T-helper 17 cell (primary cell): ENCODE measurements at regions not wholly inside any gene's neighbourhood (a gene's known extent, or its start where the extent isn't known, plus 50 kb on each side); places are given as distances from the start of the nearest gene placed in this dataset.
A peak's percentile ranks its signal among the peaks of the same experiment; 100 is the strongest.

Experiments
- ATAC-seq: fragments of 150-1000 bp; cut with Tn5 transposase; 2 replicates; pipeline ENCODE4 v1.10.0; 2021; ENCODE audit warnings: mild to moderate bottlenecking, moderate library complexity
- DNase-seq, 3 donors: peaks; one replicate each; pipeline versions ENCODE4 v3.0.0 to v3.0.0-alpha.2; 2020 to 2021
- H3K9me3 ChIP-seq: one replicate; pipeline ENCODE4 v1.7.0; 2013; ENCODE audit warnings: low read length, mild to moderate bottlenecking; ENCODE audit not compliant: control insufficient read depth, poor library complexity, severe bottlenecking
- H3K27ac Mint-ChIP-seq: one replicate; pipeline ENCODE4 v1.8.0; 2022; ENCODE audit warnings: mild to moderate bottlenecking, moderate library complexity, mixed read lengths
- H3K27me3 Mint-ChIP-seq: one replicate; pipeline ENCODE4 v1.8.0; 2022; ENCODE audit warnings: mixed read lengths
- H3K36me3 Mint-ChIP-seq: one replicate; pipeline ENCODE4 v1.8.0; 2022; ENCODE audit warnings: low read depth, mixed read lengths
- H3K4me1 Mint-ChIP-seq: one replicate; pipeline ENCODE4 v1.8.0; 2022; ENCODE audit warnings: mild to moderate bottlenecking, mixed read lengths
- H3K4me3 Mint-ChIP-seq: one replicate; pipeline ENCODE4 v1.8.0; 2022; ENCODE audit warnings: mild to moderate bottlenecking, moderate library complexity, mixed read lengths

- Mint-ChIP-seq H3K4me1 (peaks cover 7% of the 10 kb centered on the region), H3K27me3 (peaks cover 37% of the 10 kb centered on the region), H3K36me3 (no peaks in the 10 kb centered on the region), H3K4me3 (no peak overlapping the region), H3K27ac (no peak overlapping the region)
- ATAC-seq (no peak), DNase-seq (no peak)
- no peaks in the 10 kb centered on the region for H3K9me3 ChIP-seq
Measured at GRCh38 chr4:146032234-146032860, 93.7 kb upstream of the ZNF827 start.

- peaks cover 7% of the 10 kb centered on the region for H3K4me1 Mint-ChIP-seq
- no peak overlapping the region for H3K4me3 Mint-ChIP-seq
- peaks cover 54% of the 10 kb centered on the region for H3K27me3 Mint-ChIP-seq
- H3K27ac Mint-ChIP-seq: no peak overlapping the region
- ATAC-seq: peak; percentile 62
- no peaks in the 10 kb centered on the region for H3K9me3 ChIP-seq
- DNase-seq: no peak
- H3K36me3 Mint-ChIP-seq: peaks cover 2% of the 10 kb centered on the region
Measured at GRCh38 chr4:146029939-146030710, 91.5 kb upstream of the ZNF827 start.

- ATAC-seq: no peak
- no peaks in the 10 kb centered on the region for H3K9me3 ChIP-seq
- DNase-seq: no peak
- Mint-ChIP-seq H3K4me1 (peaks cover 7% of the 10 kb centered on the region), H3K27me3 (peaks cover 54% of the 10 kb centered on the region), H3K4me3 (no peak overlapping the region), H3K36me3 (peaks cover 2% of the 10 kb centered on the region), H3K27ac (no peak overlapping the region)
Measured at GRCh38 chr4:146029147-146029546, 90.5 kb upstream of the ZNF827 start.

GRCh38 chr4:146027761-146028160, 89.1 kb upstream of the ZNF827 start:
- Mint-ChIP-seq H3K4me1 (peaks cover 9% of the 10 kb centered on the region), H3K4me3 (no peak overlapping the region)

GRCh38 chr4:146023334-146023967, 84.8 kb upstream of the ZNF827 start:
- Mint-ChIP-seq H3K27me3 (peaks cover 34% of the 10 kb centered on the region), H3K4me1 (peaks cover 2% of the 10 kb centered on the region), H3K36me3 (peaks cover 2% of the 10 kb centered on the region), H3K4me3 (no peak overlapping the region), H3K27ac (no peak overlapping the region)
- no peak for ATAC-seq
- no peaks in the 10 kb centered on the region for H3K9me3 ChIP-seq
- DNase-seq: no peak

More at GRCh38 chr4:146027761-146028160, 89.1 kb upstream of the ZNF827 start:
- no peak for DNase-seq
- no peaks in the 10 kb centered on the region for H3K9me3 ChIP-seq
- Mint-ChIP-seq H3K36me3 (peaks cover 2% of the 10 kb centered on the region), H3K27ac (no peak overlapping the region), H3K27me3 (peaks cover 53% of the 10 kb centered on the region)
- ATAC-seq: no peak

GRCh38 chr4:146022541-146022940, 83.9 kb upstream of the ZNF827 start:
- Mint-ChIP-seq H3K27ac (no peak overlapping the region), H3K36me3 (peaks cover 2% of the 10 kb centered on the region), H3K4me1 (peaks cover 2% of the 10 kb centered on the region), H3K27me3 (peaks cover 38% of the 10 kb centered on the region), H3K4me3 (no peak overlapping the region)
- no peak for DNase-seq
- no peak for ATAC-seq
- H3K9me3 ChIP-seq: no peaks in the 10 kb centered on the region

- no peak overlapping the region for H3K4me3 Mint-ChIP-seq
- H3K27ac Mint-ChIP-seq: no peak overlapping the region
- ATAC-seq (no peak), DNase-seq (no peak)
- H3K36me3 Mint-ChIP-seq: no peaks in the 10 kb centered on the region
- peaks cover 20% of the 10 kb centered on the region for H3K27me3 Mint-ChIP-seq
- H3K9me3 ChIP-seq: no peaks in the 10 kb centered on the region
- H3K4me1 Mint-ChIP-seq: peaks cover 2% of the 10 kb centered on the region
Measured at GRCh38 chr4:146018247-146018646, 79.6 kb upstream of the ZNF827 start.

GRCh38 chr4:146004730-146005129, 66.1 kb upstream of the ZNF827 start:
- Mint-ChIP-seq H3K36me3 (no peaks in the 10 kb centered on the region), H3K27ac (no peak overlapping the region), H3K4me1 (no peaks in the 10 kb centered on the region), H3K4me3 (no peak overlapping the region), H3K27me3 (no peaks in the 10 kb centered on the region)
- no peaks in the 10 kb centered on the region for H3K9me3 ChIP-seq
- DNase-seq (no peak), ATAC-seq (no peak)

GRCh38 chr4:145988628-145989027, 50.0 kb upstream of the ZNF827 start:
- H3K9me3 ChIP-seq: no peaks in the 10 kb centered on the region

More at GRCh38 chr4:145988628-145989027, 50.0 kb upstream of the ZNF827 start:
- DNase-seq (no peak), ATAC-seq (no peak)
- Mint-ChIP-seq H3K27ac (no peak overlapping the region), H3K4me3 (no peak overlapping the region), H3K36me3 (no peaks in the 10 kb centered on the region), H3K27me3 (peaks cover 16% of the 10 kb centered on the region), H3K4me1 (no peaks in the 10 kb centered on the region)
